Osteoblast (primary cell): ENCODE measurements at regions not wholly inside any gene's neighbourhood (a gene's known extent, or its start where the extent isn't known, plus 50 kb on each side); places are given as distances from the start of the nearest gene placed in this dataset.

Experiments
- DNase-seq: peaks from one replicate; pipeline ENCODE4 v3.0.0; 2011; ENCODE audit warnings: low spot score, mixed read lengths; ENCODE audit not compliant: insufficient read length; ENCODE audit errors: missing footprints
- H2AFZ ChIP-seq: 2 replicates; pipeline ENCODE4 v1.6.0; 2011; ENCODE audit warnings: mild to moderate bottlenecking, low read length
- H3K27ac ChIP-seq: 2 replicates; pipeline ENCODE4 v1.5.1; 2011; ENCODE audit warnings: mild to moderate bottlenecking, low read depth, low read length, moderate library complexity
- H3K27me3 ChIP-seq: 2 replicates; pipeline ENCODE4 v1.6.0; 2012; ENCODE audit warnings: mild to moderate bottlenecking, control low read depth, inconsistent platforms, low read length, moderate library complexity; ENCODE audit not compliant: insufficient read depth
- H3K36me3 ChIP-seq: 2 replicates; pipeline ENCODE4 v1.5.1; 2011; ENCODE audit warnings: mild to moderate bottlenecking, low read length, control low read depth, moderate library complexity; ENCODE audit not compliant: insufficient read depth
- H3K4me1 ChIP-seq: 2 replicates; pipeline ENCODE4 v1.5.1; 2011; ENCODE audit warnings: mild to moderate bottlenecking, low read length, control low read depth, moderate library complexity; ENCODE audit not compliant: insufficient read depth
- H3K4me2 ChIP-seq: 2 replicates; pipeline ENCODE4 v1.6.0; 2011; ENCODE audit warnings: mild to moderate bottlenecking, low read length; ENCODE audit not compliant: insufficient read depth
- H3K4me3 ChIP-seq: fragments of 200-600 bp; sonication (generic); 3 replicates; pipeline ENCODE4 v1.5.1; 2012; ENCODE audit warnings: mild to moderate bottlenecking, low read length, inconsistent platforms; ENCODE audit not compliant: insufficient read depth
- H3K79me2 ChIP-seq: 2 replicates; pipeline ENCODE4 v1.6.0; 2012; ENCODE audit warnings: mild to moderate bottlenecking, low read length, control low read depth, inconsistent platforms; ENCODE audit not compliant: insufficient read depth
- H3K9me3 ChIP-seq: 2 replicates; pipeline ENCODE4 v1.5.1; 2011; ENCODE audit warnings: low read depth, low read length, control low read depth
- H4K20me1 ChIP-seq: 2 replicates; pipeline ENCODE4 v1.6.0; 2012; ENCODE audit warnings: mild to moderate bottlenecking, low read length, control low read depth; ENCODE audit not compliant: insufficient read depth
- CTCF ChIP-seq: IDR thresholded peaks from 2 replicates; pipeline ENCODE4 v1.5.1; 2011; ENCODE audit warnings: mild to moderate bottlenecking, low read depth, low read length, moderate library complexity; ENCODE audit errors: extremely low read depth

GRCh38 chr11:23143022-23143421, 282.7 kb upstream of the CCDC179 start:
- Histone ChIP-seq H3K27me3 (no peaks in the 10 kb centered on the region), H3K79me2 (no peaks in the 10 kb centered on the region), H3K4me3 (no peak overlapping the region), H3K4me1 (no peaks in the 10 kb centered on the region), H3K27ac (no peak overlapping the region), H3K36me3 (no peaks in the 10 kb centered on the region), H3K9me3 (peaks cover 2% of the 10 kb centered on the region), H4K20me1 (no peaks in the 10 kb centered on the region), H2AFZ (no peak overlapping the region), H3K4me2 (no peak overlapping the region)
- no peak for TF ChIP-seq CTCF
- DNase-seq: no peak

- Histone ChIP-seq H3K4me2 (no peak overlapping the region), H4K20me1 (no peaks in the 10 kb centered on the region), H2AFZ (no peak overlapping the region), H3K9me3 (no peaks in the 10 kb centered on the region), H3K4me1 (no peaks in the 10 kb centered on the region), H3K27me3 (no peaks in the 10 kb centered on the region), H3K27ac (no peak overlapping the region), H3K36me3 (no peaks in the 10 kb centered on the region), H3K79me2 (no peaks in the 10 kb centered on the region), H3K4me3 (no peak overlapping the region)
- DNase-seq: no peak
- no peak for TF ChIP-seq CTCF
Measured at GRCh38 chr11:23151819-23152218, 291.5 kb upstream of the CCDC179 start.

- H4K20me1 ChIP-seq: no peaks in the 10 kb centered on the region
- H3K4me2 ChIP-seq: no peak overlapping the region
- H3K79me2 ChIP-seq: no peaks in the 10 kb centered on the region
- H3K4me1 ChIP-seq: no peaks in the 10 kb centered on the region
- H2AFZ ChIP-seq: no peak overlapping the region
- TF ChIP-seq CTCF: no peak
- DNase-seq: no peak
- no peaks in the 10 kb centered on the region for H3K27me3 ChIP-seq
- no peaks in the 10 kb centered on the region for H3K36me3 ChIP-seq
- no peak overlapping the region for H3K27ac ChIP-seq
- no peaks in the 10 kb centered on the region for H3K9me3 ChIP-seq
- no peak overlapping the region for H3K4me3 ChIP-seq
Measured at GRCh38 chr11:23155503-23155902, 295.2 kb upstream of the CCDC179 start.

- H3K4me2 ChIP-seq: no peak overlapping the region
- no peaks in the 10 kb centered on the region for H4K20me1 ChIP-seq
- H2AFZ ChIP-seq: no peak overlapping the region
- H3K36me3 ChIP-seq: no peaks in the 10 kb centered on the region
- no peaks in the 10 kb centered on the region for H3K4me1 ChIP-seq
- H3K9me3 ChIP-seq: no peaks in the 10 kb centered on the region
- no peak overlapping the region for H3K27ac ChIP-seq
- no peaks in the 10 kb centered on the region for H3K79me2 ChIP-seq
- no peaks in the 10 kb centered on the region for H3K27me3 ChIP-seq
- H3K4me3 ChIP-seq: no peak overlapping the region
- TF ChIP-seq CTCF: no peak
- DNase-seq: no peak
Measured at GRCh38 chr11:23164022-23164421, 303.7 kb upstream of the CCDC179 start.
